DND-41 (cell line): ENCODE measurements at regions not wholly inside any gene's neighbourhood (a gene's known extent, or its start where the extent isn't known, plus 50 kb on each side); places are given as distances from the start of the nearest gene placed in this dataset.
A peak's percentile ranks its signal among the peaks of the same experiment; 100 is the strongest.

Source experiments
- ATAC-seq: fragments of 200-7000 bp; cut with Tn5 transposase; 3 replicates; pipeline ENCODE4 v1.9.1; 2021; ENCODE audit warnings: low read depth; ENCODE audit not compliant: insufficient read depth
- DNase-seq: peaks from one replicate; pipeline ENCODE4 v3.0.0-alpha.2; 2020
- H2AFZ ChIP-seq: 2 replicates; pipeline ENCODE4 v1.6.0; 2012; ENCODE audit warnings: low read depth, low read length
- H3K27ac ChIP-seq: 2 replicates; pipeline ENCODE4 v1.5.1; 2012; ENCODE audit warnings: low read length, inconsistent platforms
- H3K27me3 ChIP-seq: fragments of 200-600 bp; sonication (generic); 2 replicates; pipeline ENCODE4 v1.6.0; 2012; ENCODE audit warnings: low read length, mild to moderate bottlenecking, inconsistent platforms; ENCODE audit not compliant: insufficient read depth, poor library complexity
- H3K36me3 ChIP-seq: 2 replicates; pipeline ENCODE4 v1.5.1; 2012; ENCODE audit warnings: low read length, inconsistent platforms; ENCODE audit not compliant: insufficient read depth
- H3K4me1 ChIP-seq: 2 replicates; pipeline ENCODE4 v1.5.1; 2012; ENCODE audit warnings: mild to moderate bottlenecking, low read length; ENCODE audit not compliant: insufficient read depth
- H3K4me2 ChIP-seq: 2 replicates; pipeline ENCODE4 v1.6.0; 2012; ENCODE audit warnings: mild to moderate bottlenecking, moderate library complexity, low read length, inconsistent platforms; ENCODE audit not compliant: insufficient read depth
- H3K4me3 ChIP-seq, 2 experiments: fragments of 200-600 bp in 1 of 2; shearing (Covaris generic) in 1 of 2; 2 replicates each; pipeline ENCODE4 v1.5.1; 2012 to 2016; ENCODE audit warnings: inconsistent platforms in 2 of 2, low read length in 2 of 2, mild to moderate bottlenecking in 2 of 2, low read depth in 1 of 2, moderate library complexity in 1 of 2
- H3K79me2 ChIP-seq: 2 replicates; pipeline ENCODE4 v1.6.0; 2012; ENCODE audit warnings: low read length, inconsistent platforms; ENCODE audit not compliant: insufficient read depth
- H3K9ac ChIP-seq: 2 replicates; pipeline ENCODE4 v1.6.0; 2012; ENCODE audit warnings: low read depth, mild to moderate bottlenecking, inconsistent platforms, low read length, moderate library complexity
- H3K9me3 ChIP-seq: 2 replicates; pipeline ENCODE4 v1.5.1; 2012; ENCODE audit warnings: low read length, moderate library complexity, mild to moderate bottlenecking, inconsistent platforms; ENCODE audit not compliant: insufficient read depth, severe bottlenecking
- H4K20me1 ChIP-seq: 2 replicates; pipeline ENCODE4 v1.6.0; 2012; ENCODE audit warnings: low read length; ENCODE audit not compliant: insufficient read depth
- CTCF ChIP-seq: IDR thresholded peaks from 2 replicates; pipeline ENCODE4 v1.5.1; 2012; ENCODE audit warnings: borderline replicate concordance, low read length, moderate library complexity, mild to moderate bottlenecking; ENCODE audit not compliant: poor library complexity, severe bottlenecking; ENCODE audit errors: extremely low read depth
- EZH2 ChIP-seq: IDR thresholded peaks from 3 replicates; pipeline ENCODE4 v1.6.1; 2012; ENCODE audit warnings: borderline replicate concordance, low read depth, mild to moderate bottlenecking, moderate library complexity, low read length, inconsistent platforms; ENCODE audit not compliant: severe bottlenecking

GRCh38 chr21:31448496-31448895 lies 104.4 kb upstream of the TIAM1 start:
- Histone ChIP-seq H3K4me2 (no peak overlapping the region), H4K20me1 (no peaks in the 10 kb centered on the region), H3K4me3 (no peak overlapping the region), H3K9me3 (no peaks in the 10 kb centered on the region), H3K27ac (no peak overlapping the region), H3K27me3 (no peaks in the 10 kb centered on the region), H3K36me3 (no peaks in the 10 kb centered on the region), H3K9ac (no peak overlapping the region), H2AFZ (no peak overlapping the region), H3K4me1 (peaks cover 31% of the 10 kb centered on the region), H3K79me2 (no peaks in the 10 kb centered on the region)
- DNase-seq (no peak), ATAC-seq (no peak)
- no peak for TF ChIP-seq CTCF
- no peak for TF ChIP-seq EZH2

- ATAC-seq (no peak), DNase-seq (no peak)
- TF ChIP-seq EZH2, result no peak
- TF ChIP-seq CTCF, result no peak
- Histone ChIP-seq H3K27ac (peak overlapping the region; percentile 90), H3K4me1 (peaks cover 31% of the 10 kb centered on the region), H3K4me2 (no peak overlapping the region; the same call in 1 of the 2 replicates), H2AFZ (no peak overlapping the region), H4K20me1 (no peaks in the 10 kb centered on the region), H3K9me3 (peaks cover under 1% of the 10 kb centered on the region), H3K79me2 (no peaks in the 10 kb centered on the region), H3K36me3 (no peaks in the 10 kb centered on the region), H3K4me3 (no peak overlapping the region), H3K27me3 (no peaks in the 10 kb centered on the region), H3K9ac (peak overlapping the region; percentile 45; the same call in 1 of the 2 replicates)
Measured at GRCh38 chr21:31447505-31447904, 103.4 kb upstream of the TIAM1 start.

GRCh38 chr21:31446226-31446855 lies 102.3 kb upstream of the TIAM1 start:
- H3K9ac ChIP-seq, result peak overlapping the region; percentile 45
- H3K9me3 ChIP-seq, result peaks cover 4% of the 10 kb centered on the region
- peak overlapping the region; percentile 62 for H3K4me2 ChIP-seq
- no peaks in the 10 kb centered on the region for H3K27me3 ChIP-seq
- H3K36me3 ChIP-seq, result peaks cover 2% of the 10 kb centered on the region; the same call in 1 of the 2 replicates
- no peaks in the 10 kb centered on the region for H3K79me2 ChIP-seq
- peak overlapping the region; percentile 90 for H3K27ac ChIP-seq
- H2AFZ ChIP-seq, result peak overlapping the region; percentile 59; the same call in 1 of the 2 replicates
- H4K20me1 ChIP-seq, result no peaks in the 10 kb centered on the region
- ATAC-seq (peak; percentile 99), DNase-seq (peak; percentile 75)
- peaks cover 31% of the 10 kb centered on the region for H3K4me1 ChIP-seq
- peak overlapping the region in 1 of 2 experiments; percentile 43; a peak in 2 of 4 replicates for H3K4me3 ChIP-seq
- TF ChIP-seq EZH2, result no peak
- TF ChIP-seq CTCF, result peak; percentile 13
